GM18868 (cell line): ENCODE measurements at regions not wholly inside any gene's neighbourhood (a gene's known extent, or its start where the extent isn't known, plus 50 kb on each side); places are given as distances from the start of the nearest gene placed in this dataset.

Experiments used
- ATAC-seq: cut with Tn5 transposase; IDR thresholded peaks from one replicate; pipeline ENCODE4 v1.9.1; 2021; ENCODE audit warnings: mild to moderate bottlenecking, moderate library complexity; ENCODE audit not compliant: unreplicated experiment

- ATAC-seq, result no peak
Measured at GRCh38 chr2:147657086-147658000, 187.5 kb upstream of the ACVR2A start.

- no peak for ATAC-seq
Measured at GRCh38 chr2:147649998-147650397, 194.8 kb upstream of the ACVR2A start.

GRCh38 chr2:147649286-147649685 is 195.5 kb upstream of the ACVR2A start:
- ATAC-seq, result no peak

- no peak for ATAC-seq
Measured at GRCh38 chr2:147648471-147648870, 196.4 kb upstream of the ACVR2A start.

- no peak for ATAC-seq
Measured at GRCh38 chr2:147647816-147648215, 197.0 kb upstream of the ACVR2A start.

GRCh38 chr2:147646818-147647468 is 197.9 kb upstream of the ACVR2A start:
- no peak for ATAC-seq

GRCh38 chr2:147644491-147644890 is 200.3 kb upstream of the ACVR2A start:
- no peak for ATAC-seq

- no peak for ATAC-seq
Measured at GRCh38 chr2:147642765-147643164, 202.1 kb upstream of the ACVR2A start.

- no peak for ATAC-seq
Measured at GRCh38 chr2:147641651-147642050, 203.2 kb upstream of the ACVR2A start.

- ATAC-seq, result peak; percentile 74
Measured at GRCh38 chr2:147639891-147640290, 204.9 kb upstream of the ACVR2A start.

GRCh38 chr2:147639386-147639785 is 205.4 kb upstream of the ACVR2A start:
- ATAC-seq, result no peak

- ATAC-seq, result no peak
Measured at GRCh38 chr2:147636886-147637285, 207.9 kb upstream of the ACVR2A start.

- ATAC-seq, result no peak
Measured at GRCh38 chr2:147636238-147636882, 208.5 kb upstream of the ACVR2A start.

- no peak for ATAC-seq
Measured at GRCh38 chr2:147634826-147635225, 210.0 kb upstream of the ACVR2A start.

- no peak for ATAC-seq
Measured at GRCh38 chr2:147632198-147632597, 212.6 kb upstream of the ACVR2A start.

GRCh38 chr2:147631294-147631693 is 213.5 kb upstream of the ACVR2A start:
- ATAC-seq, result no peak

GRCh38 chr2:147630585-147630984 is 214.2 kb upstream of the ACVR2A start:
- ATAC-seq, result no peak

GRCh38 chr2:147628971-147629421 is 215.8 kb upstream of the ACVR2A start:
- peak; percentile 67 for ATAC-seq

- ATAC-seq, result peak; percentile 98
Measured at GRCh38 chr2:147623328-147623727, 221.5 kb upstream of the ACVR2A start.

GRCh38 chr2:147621656-147622197 is 223.1 kb upstream of the ACVR2A start:
- no peak for ATAC-seq

GRCh38 chr2:147619808-147620207 is 225.0 kb upstream of the ACVR2A start:
- no peak for ATAC-seq
